ENCODE measurements at regions not wholly inside any gene's neighbourhood (a gene's known extent, or its start where the extent isn't known, plus 50 kb on each side); places are given as distances from the start of the nearest gene placed in this dataset.

GRCh38 chr20:60250251-60250650, 292.0 kb downstream of the CDH26 start:
- TF ChIP-seq POLR2AphosphoS5 (IDR thresholded peaks at IDR 0.05; ENCODE audit: low read depth, low read length), result no peak
- TF ChIP-seq REST (IDR thresholded peaks at IDR 0.05; ENCODE audit: insufficient read depth in 1 of 2, low read depth in 2 of 2, low read length in 2 of 2), result no peak
- TF ChIP-seq TAF1 (IDR thresholded peaks at IDR 0.05; ENCODE audit: borderline replicate concordance, insufficient read depth, low read length), result no peak
- no peak for TF ChIP-seq SIN3A (IDR thresholded peaks at IDR 0.05; ENCODE audit: borderline replicate concordance, insufficient read depth, low read length)
- no peak for TF ChIP-seq FOXP2 (optimal IDR thresholded peaks at IDR 0.05; ENCODE audit: borderline replicate concordance, extremely low read depth, extremely low read length, insufficient read depth)

All from PFSK-1 (cell line).